ENCODE measurements at regions not wholly inside any gene's neighbourhood (a gene's known extent, or its start where the extent isn't known, plus 50 kb on each side); places are given as distances from the start of the nearest gene placed in this dataset.

DNA sequence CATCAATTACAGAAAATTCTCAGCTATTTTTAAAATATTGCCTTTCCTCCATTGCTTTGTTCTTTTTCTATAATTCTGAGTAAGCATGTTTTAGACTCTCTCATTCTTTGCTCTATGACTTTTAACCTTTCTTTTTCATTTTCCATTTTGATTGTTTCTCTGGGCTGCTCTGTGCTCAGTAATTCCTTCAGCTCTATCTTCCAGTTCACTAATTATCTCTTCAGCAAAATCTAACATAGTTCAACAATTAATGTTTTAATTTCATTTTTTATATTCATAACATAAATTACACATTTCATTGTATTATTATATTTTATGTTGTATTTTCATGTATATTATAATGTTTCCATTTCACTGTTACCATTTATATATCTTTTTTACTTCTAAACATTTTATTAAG is 198.8 kb upstream of the NOX3 start:
- Histone ChIP-seq H3K4me1 (ENCODE audit: control insufficient read depth, insufficient read depth, low read length) (no peaks in the 10 kb centered on the region), H2AK5ac (ENCODE audit: low read depth, low read length) (no peak overlapping the region), H3K4me3 (ENCODE audit: insufficient read depth, low read depth, low read length) (no peak overlapping the region), H2AFZ (replicated peaks; ENCODE audit: low read length, poor library complexity) (no peak overlapping the region), H3K14ac (replicated peaks; ENCODE audit: low read depth, low read length) (no peak overlapping the region), H3K56ac (ENCODE audit: extremely low read depth, insufficient read depth, low read length) (no peak overlapping the region), H3K9me3 (ENCODE audit: control insufficient read depth, insufficient read depth, low read length) (no peaks in the 10 kb centered on the region), H3K27me3 (ENCODE audit: control insufficient read depth, insufficient read depth, low read length) (no peaks in the 10 kb centered on the region), H4K20me1 (ENCODE audit: insufficient read depth, low read length) (no peaks in the 10 kb centered on the region), H4K91ac (ENCODE audit: insufficient read depth, low read depth, low read length) (no peak overlapping the region), H3K9me1 (ENCODE audit: insufficient read depth, low read length) (no peaks in the 10 kb centered on the region), H4K8ac (ENCODE audit: low read depth in 2 of 2, low read length in 2 of 2) (no peak overlapping the region), H2BK15ac (ENCODE audit: low read depth, low read length) (no peak overlapping the region), H3K36me3 (ENCODE audit: control insufficient read depth, insufficient read depth, low read length) (no peaks in the 10 kb centered on the region), H2BK20ac (ENCODE audit: low read depth, low read length) (no peak overlapping the region), H3K4ac (ENCODE audit: low read depth, low read length) (no peak overlapping the region), H3K18ac (ENCODE audit: low read depth, low read length) (no peak overlapping the region), H4K5ac (ENCODE audit: low read depth, low read length) (no peak overlapping the region), H2AK9ac (replicated peaks; ENCODE audit: low read depth, low read length, poor library complexity) (no peak overlapping the region), H2BK5ac (ENCODE audit: low read depth, low read length, poor library complexity, severe bottlenecking) (no peak overlapping the region), H2BK120ac (ENCODE audit: low read depth, low read length) (no peak overlapping the region), H3K23ac (ENCODE audit: low read depth, low read length) (no peak overlapping the region), H3K27ac (ENCODE audit: insufficient read depth, low read length) (no peak overlapping the region), H3K4me2 (ENCODE audit: low read depth, low read length) (no peak overlapping the region), H3K79me1 (ENCODE audit: low read depth in 1 of 2, low read length in 2 of 2) (no peaks in the 10 kb centered on the region), H3K9ac (ENCODE audit: low read depth, low read length) (no peak overlapping the region)
- DNase-seq, result no peak
- no TSS peak for BruUV-seq (replicated peaks)
- no peak for ATAC-seq (ENCODE audit: low read depth)
- in situ Hi-C loops (cut with MboI; ENCODE audit: low sequenced_read_pairs) (no loop called here), intact Hi-C loops (cut with micrococcal nuclease) (no loop called here), dilution Hi-C loops (cut with HindIII; ENCODE audit: low sequenced_read_pairs, unreplicated experiment) (no loop called here)
- POLR2A ChIA-PET (ENCODE audit: unreplicated experiment), result no interaction called here
- CTCF ChIA-PET, result no interaction called here
- TF ChIP-seq, protein P1, sequence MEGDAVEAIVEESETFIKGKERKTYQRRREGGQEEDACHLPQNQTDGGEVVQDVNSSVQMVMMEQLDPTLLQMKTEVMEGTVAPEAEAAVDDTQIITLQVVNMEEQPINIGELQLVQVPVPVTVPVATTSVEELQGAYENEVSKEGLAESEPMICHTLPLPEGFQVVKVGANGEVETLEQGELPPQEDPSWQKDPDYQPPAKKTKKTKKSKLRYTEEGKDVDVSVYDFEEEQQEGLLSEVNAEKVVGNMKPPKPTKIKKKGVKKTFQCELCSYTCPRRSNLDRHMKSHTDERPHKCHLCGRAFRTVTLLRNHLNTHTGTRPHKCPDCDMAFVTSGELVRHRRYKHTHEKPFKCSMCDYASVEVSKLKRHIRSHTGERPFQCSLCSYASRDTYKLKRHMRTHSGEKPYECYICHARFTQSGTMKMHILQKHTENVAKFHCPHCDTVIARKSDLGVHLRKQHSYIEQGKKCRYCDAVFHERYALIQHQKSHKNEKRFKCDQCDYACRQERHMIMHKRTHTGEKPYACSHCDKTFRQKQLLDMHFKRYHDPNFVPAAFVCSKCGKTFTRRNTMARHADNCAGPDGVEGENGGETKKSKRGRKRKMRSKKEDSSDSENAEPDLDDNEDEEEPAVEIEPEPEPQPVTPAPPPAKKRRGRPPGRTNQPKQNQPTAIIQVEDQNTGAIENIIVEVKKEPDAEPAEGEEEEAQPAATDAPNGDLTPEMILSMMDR (conservative IDR thresholded peaks at IDR 0.05; ENCODE audit: low read depth, low read length), result no peak
- no peak for TF ChIP-seq BHLHE40 (IDR thresholded peaks at IDR 0.05; ENCODE audit: low read depth, low read length)
- no peak for TF ChIP-seq FOS (IDR thresholded peaks at IDR 0.05; ENCODE audit: low read depth, low read length)
- no peak for TF ChIP-seq MAFK (IDR thresholded peaks at IDR 0.05; ENCODE audit: low read depth, low read length)
- TF ChIP-seq MAZ (IDR thresholded peaks at IDR 0.05; ENCODE audit: borderline replicate concordance, low read depth, low read length), result no peak
- no peak for TF ChIP-seq CEBPB (IDR thresholded peaks at IDR 0.05; ENCODE audit: low read depth, low read length)
- TF ChIP-seq, protein P2, sequence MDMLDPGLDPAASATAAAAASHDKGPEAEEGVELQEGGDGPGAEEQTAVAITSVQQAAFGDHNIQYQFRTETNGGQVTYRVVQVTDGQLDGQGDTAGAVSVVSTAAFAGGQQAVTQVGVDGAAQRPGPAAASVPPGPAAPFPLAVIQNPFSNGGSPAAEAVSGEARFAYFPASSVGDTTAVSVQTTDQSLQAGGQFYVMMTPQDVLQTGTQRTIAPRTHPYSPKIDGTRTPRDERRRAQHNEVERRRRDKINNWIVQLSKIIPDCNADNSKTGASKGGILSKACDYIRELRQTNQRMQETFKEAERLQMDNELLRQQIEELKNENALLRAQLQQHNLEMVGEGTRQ (IDR thresholded peaks at IDR 0.05; ENCODE audit: low read depth, low read length), result no peak
- TF ChIP-seq SMC3 (IDR thresholded peaks at IDR 0.05; ENCODE audit: low read depth, low read length), result no peak
- TF ChIP-seq POLR2A (IDR thresholded peaks at IDR 0.05; ENCODE audit: low read depth, low read length), result no peak
- no peak for TF ChIP-seq CHD1 (IDR thresholded peaks at IDR 0.05; ENCODE audit: low read depth, low read length)
